HG03175 (cell line): ENCODE measurements at regions not wholly inside any gene's neighbourhood (a gene's known extent, or its start where the extent isn't known, plus 50 kb on each side); places are given as distances from the start of the nearest gene placed in this dataset.

Experiments used
- ATAC-seq: cut with Tn5 transposase; IDR thresholded peaks from one replicate; pipeline ENCODE4 v1.9.1; 2021; ENCODE audit warnings: mild to moderate bottlenecking, moderate library complexity; ENCODE audit not compliant: unreplicated experiment

DNA sequence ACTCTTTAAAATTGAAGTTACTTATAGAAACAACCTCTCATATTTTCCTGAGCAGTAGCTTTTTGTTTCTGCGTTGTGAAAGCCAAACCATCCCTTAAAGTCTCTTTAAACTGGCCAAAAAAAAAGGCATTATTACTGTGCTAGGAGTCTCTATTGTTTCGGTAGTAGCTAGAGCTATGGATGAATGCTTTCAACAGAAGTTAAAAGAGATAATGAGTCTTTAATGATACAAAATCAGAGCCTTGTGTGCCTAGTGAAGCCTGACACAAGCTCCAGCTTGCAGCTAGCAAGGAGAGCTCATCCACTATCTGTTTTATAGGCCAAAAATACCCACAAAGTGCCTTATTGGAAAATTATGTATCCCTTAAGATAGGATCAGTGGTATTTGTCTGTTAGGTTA lies 360.4 kb upstream of the CDIN1 start:
- no peak for ATAC-seq

DNA sequence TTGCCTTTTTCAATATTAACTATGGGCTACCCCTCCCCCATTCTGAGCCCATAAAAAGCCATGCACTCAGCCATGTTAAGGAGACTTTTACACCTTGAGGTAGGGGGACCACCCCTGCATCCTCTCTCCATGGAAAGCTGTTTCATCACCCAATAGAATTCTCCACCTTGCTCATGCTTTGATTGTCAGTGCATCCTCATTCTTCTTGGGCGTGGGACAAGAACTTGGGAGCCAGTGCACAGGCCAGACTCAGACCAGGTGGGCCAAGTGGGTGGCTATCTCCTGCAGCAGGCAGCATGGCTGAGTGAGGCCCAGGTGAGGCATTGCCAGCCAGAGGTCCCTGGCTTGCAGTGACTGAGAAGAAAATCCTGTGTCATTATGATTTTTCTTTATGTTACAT lies 357.4 kb upstream of the CDIN1 start:
- no peak for ATAC-seq

DNA sequence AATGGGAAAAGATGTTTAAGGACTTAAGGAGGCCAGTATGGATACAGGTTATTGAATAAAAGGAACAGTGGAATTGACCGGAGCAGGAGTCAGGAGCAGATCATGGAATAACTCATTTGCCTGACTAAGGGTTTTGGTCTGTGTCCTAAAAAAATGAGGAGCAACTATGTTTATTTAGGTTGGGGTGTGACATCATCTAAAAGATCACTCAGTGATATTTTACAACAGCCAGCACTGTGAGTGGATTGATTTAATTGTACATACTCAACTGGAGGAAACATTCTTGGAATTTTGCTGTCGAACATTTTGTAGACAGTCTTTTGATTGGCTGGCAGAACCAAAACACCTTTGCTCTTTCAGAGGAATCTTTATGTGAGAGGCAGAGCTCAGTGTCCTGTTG lies 348.6 kb upstream of the CDIN1 start:
- no peak for ATAC-seq

DNA sequence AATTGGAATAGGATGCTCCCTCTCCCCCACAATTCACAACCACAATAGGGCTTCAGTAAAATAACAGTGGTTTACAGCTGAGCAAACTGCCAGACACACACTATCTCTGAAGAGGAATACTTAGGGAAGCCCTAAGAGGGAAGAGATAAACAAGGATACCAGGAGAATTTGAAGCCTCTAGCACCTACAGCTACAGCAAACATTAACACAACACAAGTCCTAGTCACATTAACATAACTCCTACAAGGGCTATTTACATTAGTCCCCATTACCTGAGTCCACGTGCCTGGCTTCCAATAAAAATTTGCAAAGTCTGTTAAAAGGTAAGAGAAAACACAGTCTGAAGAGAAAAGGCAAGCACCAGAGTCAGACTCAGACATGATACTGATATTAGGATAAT lies 346.9 kb upstream of the CDIN1 start:
- ATAC-seq = no peak

DNA sequence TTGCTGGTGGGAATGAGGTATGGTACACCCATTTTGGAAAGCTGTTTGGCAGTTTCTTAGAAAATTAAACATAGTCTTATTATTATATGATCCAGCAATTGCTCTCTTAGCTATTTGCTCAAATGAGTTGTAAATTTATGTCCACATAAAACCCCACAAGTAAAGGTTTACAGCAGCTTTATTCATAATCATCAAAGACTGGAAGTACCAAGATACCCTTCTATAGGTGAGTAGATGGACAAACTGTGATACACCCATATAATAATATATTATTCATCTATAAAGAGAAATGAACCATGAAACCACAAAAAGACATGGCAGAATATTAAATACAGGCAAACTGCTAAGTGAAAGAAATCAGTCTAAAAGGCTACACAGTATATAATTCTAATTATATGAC lies 344.7 kb upstream of the CDIN1 start:
- no peak for ATAC-seq

DNA sequence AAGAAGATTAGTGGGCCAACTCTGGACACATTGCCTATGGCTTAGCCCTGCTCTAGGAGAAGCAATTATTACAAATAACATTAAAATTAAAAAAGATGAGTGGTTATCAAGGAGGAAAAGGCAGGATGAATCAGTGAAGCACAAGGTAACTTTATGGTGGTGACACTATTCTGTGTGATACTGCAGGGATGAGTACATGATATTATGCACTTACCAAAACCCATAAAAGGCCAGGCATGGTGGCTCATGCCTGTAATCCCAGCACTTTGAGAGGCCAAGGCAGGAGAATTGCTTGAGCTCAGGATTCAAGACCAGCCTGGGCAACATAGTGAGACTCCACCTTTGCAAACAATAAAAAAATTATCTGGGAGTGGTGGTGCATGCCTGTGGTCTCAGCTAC lies 344.3 kb upstream of the CDIN1 start:
- ATAC-seq = no peak

DNA sequence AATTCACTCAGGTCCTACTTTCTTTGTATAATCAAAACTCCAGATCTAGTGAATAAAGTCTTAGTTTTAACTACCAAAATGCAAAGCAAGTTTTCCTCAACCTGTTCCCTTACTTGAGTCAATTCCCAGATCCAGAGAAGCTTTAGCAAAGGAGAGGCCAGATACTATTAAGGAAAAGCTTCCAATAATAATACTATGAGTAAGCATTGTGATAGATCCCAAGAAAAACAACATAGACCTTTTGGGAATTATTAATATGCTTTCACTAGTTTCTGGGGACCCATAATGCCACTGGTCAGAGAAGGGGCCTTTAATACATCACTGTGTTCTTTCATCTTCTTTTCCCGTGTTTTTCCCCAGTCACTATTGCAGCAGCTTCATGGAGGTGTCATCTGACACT lies 339.9 kb upstream of the CDIN1 start:
- ATAC-seq = no peak

DNA sequence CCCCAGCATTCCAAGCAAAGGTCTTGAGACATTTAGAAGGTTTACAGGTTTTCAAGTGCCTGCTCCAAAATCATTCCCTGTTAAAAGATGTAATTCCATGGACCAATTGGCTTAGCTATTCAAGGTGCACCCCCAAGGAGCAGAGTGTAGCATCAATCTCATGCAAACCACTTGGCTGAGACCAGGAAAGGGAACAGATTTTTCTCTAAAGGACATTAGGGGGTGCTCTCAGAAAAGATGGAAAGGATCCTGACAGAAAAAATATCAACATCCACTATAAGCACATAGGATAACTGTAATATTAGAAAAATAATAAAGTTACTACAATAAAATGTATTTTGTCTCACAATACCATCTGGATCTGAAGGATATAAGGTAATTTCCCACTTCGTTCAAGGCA lies 328.0 kb upstream of the CDIN1 start:
- ATAC-seq = no peak

DNA sequence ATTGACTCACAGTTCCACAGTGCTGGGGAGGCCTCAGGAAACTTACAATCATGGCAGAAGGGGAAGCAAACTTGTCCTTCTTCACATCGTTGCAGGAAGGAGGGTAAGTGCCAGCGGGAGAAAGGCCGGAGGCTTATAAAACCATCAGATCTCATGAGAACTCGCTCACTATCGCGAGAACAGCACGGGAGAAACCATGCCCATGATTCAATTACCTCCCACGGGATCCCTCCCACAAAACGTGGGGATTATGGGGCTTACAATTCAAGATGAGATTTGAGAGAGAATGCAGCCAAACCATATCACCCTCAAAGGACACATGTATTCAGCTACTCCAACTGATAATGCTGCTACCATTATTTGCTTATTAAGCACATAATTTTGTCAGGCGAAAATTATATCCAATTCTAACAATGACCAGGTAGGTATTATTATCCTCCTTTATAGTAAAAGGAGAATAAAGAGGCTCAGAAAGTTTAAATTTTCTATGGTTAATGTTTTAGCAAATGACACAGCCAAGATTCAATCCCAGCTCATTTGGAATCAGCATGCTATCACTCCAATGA lies 327.2 kb upstream of the CDIN1 start:
- no peak for ATAC-seq

DNA sequence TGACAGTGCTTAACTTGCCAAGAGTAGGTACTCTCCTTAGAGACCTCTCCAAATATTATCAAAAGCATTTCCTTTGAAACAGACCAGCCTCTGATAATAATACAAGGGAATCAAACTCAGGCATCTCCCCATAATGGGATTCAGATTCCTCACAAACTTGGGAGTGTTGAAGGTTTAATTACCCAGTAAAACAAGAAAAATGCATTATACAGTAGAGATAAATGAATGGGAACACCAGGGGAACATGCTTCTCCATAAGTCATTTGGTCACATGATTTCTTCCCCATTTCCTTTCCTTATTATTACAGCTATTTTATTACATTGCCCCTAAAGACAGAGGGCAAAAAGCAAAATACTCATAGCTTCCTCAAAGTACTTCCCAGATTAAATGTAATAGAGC lies 325.0 kb upstream of the CDIN1 start:
- ATAC-seq = no peak

DNA sequence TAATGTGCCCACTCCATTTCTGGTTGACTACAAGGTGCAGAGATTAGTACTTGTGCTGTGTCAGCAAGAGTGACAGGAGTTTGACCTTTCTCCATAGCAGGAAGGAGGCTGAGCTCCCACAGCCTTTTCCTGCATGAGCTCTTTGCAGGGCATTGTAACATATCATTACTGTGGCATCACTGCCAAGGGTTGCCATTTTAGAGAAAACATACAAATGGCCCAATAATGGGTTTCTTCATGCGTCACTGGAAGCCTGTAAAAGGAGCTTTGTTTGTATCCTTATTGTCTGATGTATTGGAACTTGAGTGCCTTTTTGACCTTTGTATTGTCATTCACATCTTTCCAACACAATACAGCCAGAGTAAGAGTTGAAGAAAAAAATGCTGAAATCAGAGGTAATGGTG lies 323.0 kb upstream of the CDIN1 start:
- no peak for ATAC-seq

DNA sequence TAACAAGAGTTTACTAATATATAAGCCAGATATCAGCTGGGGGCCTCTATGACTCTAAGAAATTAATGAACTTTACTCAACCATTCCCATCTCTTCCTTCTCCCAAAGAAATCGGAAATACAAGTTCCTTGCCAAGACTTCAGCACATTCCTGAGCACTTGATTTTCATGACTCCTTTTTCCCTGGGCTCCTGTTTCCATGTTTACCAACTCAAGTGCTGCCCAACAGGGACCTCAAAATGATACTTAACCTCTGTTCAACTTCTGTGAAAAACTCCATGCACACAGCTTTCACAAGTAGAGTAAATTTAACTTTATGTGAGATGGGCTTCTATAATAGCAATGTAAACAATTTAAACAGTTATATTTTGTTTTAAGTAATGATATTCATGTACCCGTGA lies 315.8 kb upstream of the CDIN1 start:
- ATAC-seq = no peak

DNA sequence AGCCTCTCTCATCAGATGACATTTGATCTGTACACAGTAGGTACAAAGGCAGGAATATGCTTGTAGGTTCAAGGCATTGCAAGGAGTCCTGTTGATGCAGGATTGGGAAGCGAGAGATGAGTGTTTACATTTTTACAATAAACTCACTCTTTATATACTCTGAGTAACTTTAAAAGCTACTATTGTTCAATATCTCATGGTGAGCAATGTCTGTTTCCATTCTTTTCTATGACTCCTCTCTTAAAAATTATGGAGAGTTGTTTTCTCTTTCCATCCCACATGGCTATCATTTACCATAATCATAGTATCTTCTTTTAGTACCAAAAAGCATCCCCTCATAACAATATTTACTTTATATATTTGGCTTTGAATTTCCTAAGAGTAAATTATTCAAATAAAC lies 314.0 kb upstream of the CDIN1 start:
- no peak for ATAC-seq

DNA sequence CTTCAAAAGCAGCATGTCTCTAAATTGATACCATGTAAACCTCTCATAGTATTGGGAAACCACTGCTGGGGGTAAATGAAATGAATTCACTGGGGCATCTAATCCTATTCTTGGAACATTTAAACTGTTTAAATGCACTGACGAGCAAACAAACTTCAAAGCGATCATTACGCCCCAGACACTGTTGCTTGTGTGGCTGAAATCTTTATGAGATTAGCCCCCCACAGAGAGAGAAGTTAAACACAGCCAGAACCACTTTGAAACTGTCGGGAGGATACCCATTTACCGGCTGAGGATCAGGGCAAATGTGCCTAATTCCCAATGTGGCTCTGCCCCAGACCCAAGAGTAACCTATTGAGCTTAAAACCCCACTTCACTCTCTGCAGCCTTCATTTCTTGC lies 308.4 kb upstream of the CDIN1 start:
- ATAC-seq = no peak

DNA sequence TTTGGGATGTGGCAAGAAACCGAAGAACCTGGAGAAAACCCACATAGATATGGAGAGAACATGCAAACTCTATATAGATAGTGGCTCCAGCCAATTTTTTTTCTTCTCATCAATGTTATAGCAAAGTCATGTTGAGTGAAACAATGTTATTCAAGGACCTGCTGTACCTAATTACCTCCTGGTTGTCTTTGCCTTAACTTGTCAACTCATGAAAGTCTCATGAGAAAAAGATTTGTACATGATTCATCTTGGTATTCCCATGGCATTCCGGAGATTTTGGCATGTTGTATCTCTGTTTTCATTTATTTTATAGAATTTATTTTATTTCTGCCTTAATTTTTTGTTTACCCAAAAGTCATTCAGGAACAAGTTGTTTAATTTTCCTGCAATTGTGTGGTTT lies 303.8 kb upstream of the CDIN1 start:
- no peak for ATAC-seq

DNA sequence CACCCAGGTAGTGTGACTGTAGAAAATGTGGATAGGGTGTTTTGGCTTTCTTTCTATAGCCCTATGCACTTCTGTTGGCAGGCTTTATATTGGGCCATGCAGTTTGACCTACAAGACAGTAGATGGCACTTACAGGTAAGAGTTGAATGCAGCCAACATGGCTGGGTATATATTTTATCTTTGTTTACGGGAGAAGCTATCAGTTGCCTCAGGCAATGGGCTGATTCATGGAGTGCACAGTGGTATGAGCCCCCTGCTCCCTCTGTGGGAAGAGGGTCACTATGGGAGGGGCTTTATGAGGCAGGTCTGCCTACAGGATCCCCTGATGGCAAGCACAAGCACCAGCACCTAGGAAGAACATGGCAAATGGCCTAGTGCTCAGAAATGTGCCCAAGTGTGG lies 301.2 kb upstream of the CDIN1 start:
- no peak for ATAC-seq

DNA sequence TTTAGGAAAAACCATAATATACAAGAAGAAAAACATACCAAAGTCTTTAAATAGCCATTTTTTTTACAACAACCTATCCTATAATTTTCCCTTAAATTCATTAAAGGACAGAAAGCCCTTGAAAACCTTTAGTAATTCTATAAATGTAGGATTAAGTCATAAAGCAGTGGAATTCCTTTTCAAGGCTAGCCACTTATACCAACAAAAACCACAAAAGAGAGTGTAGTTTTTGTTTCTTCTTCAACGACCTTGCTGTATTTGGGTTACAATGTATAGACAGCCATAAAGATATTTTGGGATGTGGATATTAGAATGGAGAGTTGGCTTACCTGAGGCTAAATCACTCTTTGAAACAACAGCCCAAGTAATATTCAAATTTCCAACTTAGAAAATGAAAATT lies 296.6 kb upstream of the CDIN1 start:
- no peak for ATAC-seq

DNA sequence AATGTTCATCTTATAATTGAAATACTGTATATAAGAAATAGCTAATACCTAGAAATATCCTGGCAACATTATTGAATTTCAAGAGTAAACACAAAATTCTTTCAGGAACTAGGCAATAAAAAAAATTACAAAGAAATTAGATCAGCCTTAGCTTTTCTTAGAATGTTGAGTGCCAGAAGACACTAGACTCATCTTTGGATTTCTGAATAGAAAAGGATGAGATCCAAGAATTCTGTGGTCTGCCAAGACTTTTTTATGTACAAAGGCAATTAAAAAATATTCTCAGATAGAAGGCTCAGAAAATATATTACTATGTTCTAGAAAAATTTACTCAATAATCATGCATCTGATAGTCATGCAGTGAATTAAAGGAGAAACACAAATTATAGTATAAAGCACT lies 294.5 kb upstream of the CDIN1 start:
- no peak for ATAC-seq

DNA sequence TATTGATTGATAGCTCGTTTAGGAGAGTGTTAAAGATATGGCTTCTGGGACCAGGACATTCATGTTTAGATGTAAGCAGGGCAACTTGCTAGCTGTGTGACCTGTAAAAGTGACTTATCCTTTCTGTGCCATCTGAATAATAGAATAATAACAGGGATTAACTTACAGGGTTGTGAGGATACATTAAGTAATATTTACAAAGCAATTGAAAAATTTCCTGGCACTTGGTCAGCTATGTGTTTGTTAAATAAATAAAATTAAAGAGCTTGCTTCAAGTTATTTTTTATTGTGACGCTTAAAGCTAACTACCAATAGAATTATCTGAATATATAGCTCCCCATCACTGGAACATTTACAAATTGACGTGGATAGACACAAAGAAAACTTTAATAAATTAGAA lies 287.9 kb upstream of the CDIN1 start:
- ATAC-seq = no peak

DNA sequence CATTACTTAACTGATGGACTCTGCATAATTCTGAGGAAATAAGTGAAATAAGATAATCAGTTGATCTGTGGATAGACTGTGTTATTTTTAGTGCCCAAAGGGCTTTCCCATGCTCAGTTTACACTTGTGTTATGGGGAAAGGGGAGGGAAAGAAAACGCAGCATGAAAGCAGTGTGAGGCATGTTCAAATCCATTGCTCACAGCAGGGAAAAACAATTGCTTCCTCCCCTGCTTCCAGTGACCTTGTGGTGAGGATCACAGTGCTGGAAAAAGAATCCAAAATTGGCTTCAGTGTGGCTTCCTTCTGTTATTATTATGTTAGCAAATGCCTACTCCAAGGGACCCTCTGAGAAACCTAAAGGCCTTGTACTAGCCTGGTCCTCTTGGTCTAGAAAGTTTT lies 285.1 kb upstream of the CDIN1 start:
- no peak for ATAC-seq

DNA sequence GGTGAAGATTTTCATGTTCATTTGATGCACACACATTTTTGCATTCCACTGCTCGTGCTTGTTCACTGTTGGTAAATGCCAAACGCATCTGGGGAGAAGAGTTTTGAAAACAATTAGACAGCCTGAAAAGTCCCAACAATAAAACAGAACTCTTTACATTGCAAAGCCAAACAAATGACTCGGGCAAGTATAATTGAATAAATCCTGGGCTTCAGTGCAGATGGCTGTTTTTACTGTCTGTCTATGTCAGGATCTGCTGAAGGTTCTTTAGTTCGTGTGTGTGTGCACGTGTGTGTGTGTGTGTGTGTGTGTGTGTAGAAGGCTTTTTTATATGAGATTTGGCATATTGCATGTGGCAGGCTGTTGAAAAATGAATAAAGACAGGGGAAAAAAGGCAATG lies 277.5 kb upstream of the CDIN1 start:
- ATAC-seq = no peak

DNA sequence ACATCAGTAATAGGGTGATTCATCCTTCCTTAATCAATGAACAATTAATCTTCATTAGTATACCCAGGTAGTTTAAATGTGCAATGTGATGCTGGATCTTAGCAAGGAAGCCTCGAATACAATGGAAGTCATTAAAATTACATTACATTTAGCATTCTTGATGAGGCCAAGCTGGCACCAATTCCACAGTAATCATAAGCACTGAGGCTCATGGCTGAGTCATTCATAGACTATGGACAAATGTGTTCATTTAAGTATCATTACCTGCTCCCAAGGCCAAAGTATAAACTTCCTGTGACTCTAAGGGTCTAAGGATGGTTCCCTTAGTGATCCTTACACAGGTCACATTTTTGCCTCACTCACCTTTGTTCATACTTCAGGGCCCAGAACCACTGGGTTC lies 266.4 kb upstream of the CDIN1 start:
- ATAC-seq = no peak

DNA sequence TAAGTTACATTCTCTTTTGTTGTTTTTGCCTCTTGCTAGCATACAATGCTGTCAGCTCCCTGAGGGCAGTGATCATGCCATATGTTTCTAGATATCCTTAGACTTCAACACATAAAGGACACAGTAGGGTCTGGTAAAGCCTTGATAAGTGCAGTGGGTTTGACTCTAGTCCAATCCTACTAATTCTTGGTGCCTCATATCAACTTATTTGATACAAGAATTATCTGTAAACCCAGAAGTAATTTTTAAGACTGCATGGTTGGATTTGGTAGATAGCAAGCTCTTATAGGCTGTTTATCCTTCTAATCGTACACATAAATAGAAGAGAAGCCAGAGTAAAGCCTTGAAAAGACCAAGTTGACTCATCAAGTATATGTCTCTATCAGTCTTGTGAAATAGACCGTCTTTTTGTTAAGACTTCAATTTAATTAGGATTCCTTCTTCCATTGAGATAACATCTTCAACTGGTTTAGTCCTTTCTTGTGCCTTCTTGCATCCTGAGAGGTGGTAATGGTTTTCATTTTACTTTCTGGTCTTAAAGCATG lies 265.6 kb upstream of the CDIN1 start:
- ATAC-seq = no peak

DNA sequence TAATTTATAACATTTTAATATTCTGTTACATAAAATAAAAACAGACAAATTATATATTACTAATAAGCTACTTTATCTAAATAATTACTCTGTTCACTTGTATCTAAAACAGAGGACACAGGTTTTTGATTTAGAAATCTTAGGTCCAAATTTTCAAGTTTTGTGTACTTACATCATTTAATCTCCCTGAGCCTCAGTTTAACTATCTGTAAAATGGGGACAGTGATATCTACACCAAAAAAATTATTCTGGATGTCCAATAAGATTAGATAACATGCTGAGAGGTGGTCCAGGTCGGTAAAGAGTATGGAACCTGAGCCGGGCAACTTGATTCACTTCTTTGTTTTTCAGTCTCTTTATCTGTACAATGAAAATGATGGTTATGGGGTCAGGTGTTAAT lies 263.8 kb upstream of the CDIN1 start:
- ATAC-seq = no peak
